Uterus (tissue), 3 donors: ENCODE measurements at regions not wholly inside any gene's neighbourhood (a gene's known extent, or its start where the extent isn't known, plus 50 kb on each side); places are given as distances from the start of the nearest gene placed in this dataset.

Source experiments
- DNase-seq, 2 donors: peaks; one replicate each; pipeline ENCODE4 v3.0.0-alpha.2; 2019 to 2020
- H3K27ac ChIP-seq, 2 donors: fragments of 200-600 bp; sonication (generic); 1 replicate in 1 of 2; 2 replicates in 1 of 2; pipeline ENCODE4 v1.5.1; 2016 to 2018
- H3K27me3 ChIP-seq, 2 donors: fragments of 200-600 bp; sonication (generic); one replicate each; pipeline ENCODE4 v1.5.1; 2018 to 2019; ENCODE audit warnings: control low read depth in 1 of 2
- H3K36me3 ChIP-seq, 2 donors: fragments of 200-600 bp; sonication (generic); one replicate each; pipeline ENCODE4 v1.5.1; 2019; ENCODE audit warnings: control low read depth in 1 of 2
- H3K4me1 ChIP-seq, 2 donors: fragments of 200-600 bp; sonication (generic); one replicate each; pipeline ENCODE4 v1.5.1; 2018 to 2019; ENCODE audit warnings: control low read depth in 1 of 2
- H3K4me3 ChIP-seq, 2 donors: fragments of 200-600 bp; sonication (generic); 1 replicate in 1 of 2; 2 replicates in 1 of 2; pipeline ENCODE4 v1.5.1; 2018 to 2019; ENCODE audit warnings: mild to moderate bottlenecking in 1 of 2
- H3K9me3 ChIP-seq, 2 donors: fragments of 200-600 bp; sonication (generic); one replicate each; pipeline ENCODE4 v1.5.1; 2019; ENCODE audit warnings: control low read depth in 1 of 2
- CTCF ChIP-seq, 4 experiments: fragments of 200-600 bp in 2 of 4; fragments of 450-650 bp in 2 of 4; sonication (generic) in 2 of 4; IDR thresholded peaks; one replicate each; pipeline ENCODE4 v1.5.1; 2016 to 2019; ENCODE audit warnings: antibody characterized with exemption in 4 of 4, mild to moderate bottlenecking in 2 of 4, moderate library complexity in 1 of 4
- POLR2A ChIP-seq, 2 donors: fragments of 450-650 bp; IDR thresholded peaks; one replicate each; pipeline ENCODE4 v1.6.1; 2016; ENCODE audit warnings: antibody characterized with exemption in 2 of 2, mild to moderate bottlenecking in 1 of 2, moderate library complexity in 1 of 2
- intact Hi-C: fragments of 100-400 bp; cut with DNase I; formaldehyde crosslinking; loops from one replicate; pipeline ENCODE4 v1.15.1; 2023; ENCODE audit warnings: low total_unique reads
- donor health status: DM: yes; HTN: yes; CAD: no.

- no peaks in the 10 kb centered on the region for H3K4me1 ChIP-seq
- no peaks in the 10 kb centered on the region for H3K27me3 ChIP-seq
- intact Hi-C loops = loop anchor here (10.0 kb wide), 1 partner anchor 127 kb away; no protein-coding TSS in a partner anchor
- DNase-seq = no peak
- TF ChIP-seq POLR2A (IDR thresholded peaks at IDR 0.05) = no peak
- TF ChIP-seq CTCF (IDR thresholded peaks at IDR 0.05) = no peak
- H3K9me3 ChIP-seq = no peaks in the 10 kb centered on the region
- H3K4me3 ChIP-seq = no peak overlapping the region
- no peaks in the 10 kb centered on the region for H3K36me3 ChIP-seq
- H3K27ac ChIP-seq = no peak overlapping the region
Observed at GRCh38 chr1:157367870-157368269, 184.4 kb downstream of the FCRL5 start.

GRCh38 chr1:157367091-157367739, 185.1 kb downstream of the FCRL5 start:
- Histone ChIP-seq H3K4me3 (no peak overlapping the region), H3K27ac (no peak overlapping the region), H3K27me3 (no peaks in the 10 kb centered on the region), H3K4me1 (no peaks in the 10 kb centered on the region), H3K9me3 (no peaks in the 10 kb centered on the region), H3K36me3 (no peaks in the 10 kb centered on the region)
- intact Hi-C loops = loop anchor here (10.0 kb wide), 1 partner anchor 128 kb away; no protein-coding TSS in a partner anchor
- TF ChIP-seq CTCF (IDR thresholded peaks at IDR 0.05) = no peak
- TF ChIP-seq POLR2A (IDR thresholded peaks at IDR 0.05) = no peak
- DNase-seq = no peak

GRCh38 chr1:157364612-157365011, 187.7 kb downstream of the FCRL5 start:
- Histone ChIP-seq H3K4me1 (no peaks in the 10 kb centered on the region), H3K27ac (no peak overlapping the region), H3K36me3 (no peaks in the 10 kb centered on the region), H3K27me3 (no peaks in the 10 kb centered on the region), H3K9me3 (no peaks in the 10 kb centered on the region), H3K4me3 (no peak overlapping the region)
- intact Hi-C loops = loop anchor here (10.0 kb wide), 1 partner anchor 130 kb away; no protein-coding TSS in a partner anchor
- no peak for DNase-seq
- TF ChIP-seq POLR2A (IDR thresholded peaks at IDR 0.05) = no peak
- no peak for TF ChIP-seq CTCF (IDR thresholded peaks at IDR 0.05)

- no peak for DNase-seq
- no peak overlapping the region for H3K27ac ChIP-seq
- intact Hi-C loops = loop anchor here (10.0 kb wide), 1 partner anchor 131 kb away; no protein-coding TSS in a partner anchor
- no peaks in the 10 kb centered on the region for H3K9me3 ChIP-seq
- no peaks in the 10 kb centered on the region for H3K36me3 ChIP-seq
- no peaks in the 10 kb centered on the region for H3K27me3 ChIP-seq
- TF ChIP-seq CTCF (IDR thresholded peaks at IDR 0.05) (peak in 1 of 4 experiments; percentile 22), POLR2A (IDR thresholded peaks at IDR 0.05) (no peak)
- H3K4me1 ChIP-seq = no peaks in the 10 kb centered on the region
- H3K4me3 ChIP-seq = no peak overlapping the region
Observed at GRCh38 chr1:157363660-157364140, 188.6 kb downstream of the FCRL5 start.

- TF ChIP-seq CTCF (IDR thresholded peaks at IDR 0.05) (no peak), POLR2A (IDR thresholded peaks at IDR 0.05) (no peak)
- intact Hi-C loops = loop anchor here (10.0 kb wide), 1 partner anchor 135 kb away; no protein-coding TSS in a partner anchor
- H3K9me3 ChIP-seq = no peaks in the 10 kb centered on the region
- H3K36me3 ChIP-seq = no peaks in the 10 kb centered on the region
- H3K27me3 ChIP-seq = no peaks in the 10 kb centered on the region
- H3K4me3 ChIP-seq = no peak overlapping the region
- H3K27ac ChIP-seq = no peak overlapping the region
- no peaks in the 10 kb centered on the region for H3K4me1 ChIP-seq
- no peak for DNase-seq
Observed at GRCh38 chr1:157360023-157360390, 192.3 kb downstream of the FCRL5 start.
